RCC 7860 (cell line): ENCODE measurements at regions not wholly inside any gene's neighbourhood (a gene's known extent, or its start where the extent isn't known, plus 50 kb on each side); places are given as distances from the start of the nearest gene placed in this dataset.
A peak's percentile ranks its signal among the peaks of the same experiment; 100 is the strongest.
"Not testable (repeated sequence)": the region's sequence is repeated elsewhere in the genome, so short reads cannot be mapped to it uniquely, and the experiment has no call there.

ENCODE experiments used
- DNase-seq: peaks from one replicate; pipeline ENCODE4 v3.0.0-alpha.2; 2015; ENCODE audit warnings: low spot score
- FAIRE-seq: peaks from 2 replicates; lab custom pipeline; 2012; peaks lifted over from hg19 to GRCh38; lab: Jason Lieb, UNC

DNA sequence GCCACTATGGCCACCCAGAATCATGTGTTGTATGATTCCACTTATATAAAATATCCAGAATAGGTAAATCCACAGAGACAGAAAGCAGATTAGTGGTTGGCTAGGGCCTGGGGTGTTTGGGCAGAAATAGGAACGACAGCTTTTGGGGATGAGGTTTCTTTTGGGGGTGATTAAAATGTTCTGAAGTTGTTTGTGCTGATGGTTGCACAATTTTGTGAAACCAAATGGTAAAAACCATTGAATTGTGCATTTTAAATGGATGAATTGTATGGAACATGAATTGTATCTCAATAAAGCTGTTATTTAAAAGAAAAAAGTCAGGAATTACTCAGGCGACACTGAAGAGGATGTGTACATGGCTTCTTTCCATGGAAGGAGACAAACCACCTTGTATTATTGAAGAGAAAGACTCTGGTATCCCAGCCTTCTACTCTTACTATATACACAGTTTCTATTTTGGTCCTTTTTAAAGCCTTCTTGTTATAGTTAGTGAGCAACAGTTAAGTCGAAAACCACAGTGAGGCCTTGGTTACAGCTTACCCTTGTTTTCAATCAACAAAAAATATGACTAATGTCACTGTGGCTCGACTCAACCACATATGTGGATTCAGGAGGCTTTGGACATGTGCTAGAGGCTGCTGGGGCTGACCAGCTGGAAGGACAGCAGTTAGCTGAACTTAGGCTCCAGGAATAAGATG lies 57.1 kb upstream of the KMT2E start:
- FAIRE-seq (peak; percentile 87), DNase-seq (peak; percentile 92)

DNA sequence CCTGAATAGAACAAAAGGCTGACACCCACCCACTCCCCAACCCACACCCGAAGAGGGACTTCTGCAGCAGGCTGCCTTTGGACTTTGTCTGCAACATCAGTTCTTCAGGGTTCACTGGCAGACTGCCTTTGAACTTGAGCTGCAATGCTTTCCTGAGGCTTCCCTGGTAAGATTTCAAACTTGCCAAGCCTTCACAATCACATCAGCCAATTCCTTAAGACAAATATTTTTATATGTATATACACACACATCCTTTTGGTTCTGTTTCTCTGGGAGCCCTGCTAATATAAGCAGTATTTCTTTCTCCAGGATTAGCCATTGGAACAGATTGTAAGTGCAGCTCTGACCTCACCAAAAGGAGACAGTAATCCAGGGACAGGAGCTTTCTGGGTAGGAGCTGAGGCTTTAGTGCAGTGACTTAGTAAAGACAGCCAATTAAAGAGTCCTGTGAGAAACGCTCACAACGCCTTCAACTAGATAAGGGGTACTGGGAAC lies 55.6 kb upstream of the KMT2E start:
- no peak for DNase-seq
- FAIRE-seq, result no peak

DNA sequence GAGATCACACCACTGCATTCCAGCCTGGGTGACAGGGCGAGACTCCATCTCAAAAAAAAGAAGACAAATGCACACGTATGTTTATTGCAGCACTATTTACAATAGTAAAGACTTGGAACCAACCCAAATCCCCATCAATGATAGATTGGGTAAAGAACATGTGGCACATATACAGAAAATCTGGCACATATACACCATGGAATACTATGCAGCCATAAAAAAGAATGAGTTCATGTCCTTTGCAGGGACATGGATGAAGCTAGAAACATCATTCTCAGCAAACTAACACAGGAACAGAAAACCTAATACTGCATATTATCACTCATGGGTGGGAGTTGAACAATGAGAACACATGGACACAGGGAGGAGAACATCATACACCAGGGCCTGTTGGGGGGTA lies 54.5 kb upstream of the KMT2E start:
- FAIRE-seq, result not testable (repeated sequence)

DNA sequence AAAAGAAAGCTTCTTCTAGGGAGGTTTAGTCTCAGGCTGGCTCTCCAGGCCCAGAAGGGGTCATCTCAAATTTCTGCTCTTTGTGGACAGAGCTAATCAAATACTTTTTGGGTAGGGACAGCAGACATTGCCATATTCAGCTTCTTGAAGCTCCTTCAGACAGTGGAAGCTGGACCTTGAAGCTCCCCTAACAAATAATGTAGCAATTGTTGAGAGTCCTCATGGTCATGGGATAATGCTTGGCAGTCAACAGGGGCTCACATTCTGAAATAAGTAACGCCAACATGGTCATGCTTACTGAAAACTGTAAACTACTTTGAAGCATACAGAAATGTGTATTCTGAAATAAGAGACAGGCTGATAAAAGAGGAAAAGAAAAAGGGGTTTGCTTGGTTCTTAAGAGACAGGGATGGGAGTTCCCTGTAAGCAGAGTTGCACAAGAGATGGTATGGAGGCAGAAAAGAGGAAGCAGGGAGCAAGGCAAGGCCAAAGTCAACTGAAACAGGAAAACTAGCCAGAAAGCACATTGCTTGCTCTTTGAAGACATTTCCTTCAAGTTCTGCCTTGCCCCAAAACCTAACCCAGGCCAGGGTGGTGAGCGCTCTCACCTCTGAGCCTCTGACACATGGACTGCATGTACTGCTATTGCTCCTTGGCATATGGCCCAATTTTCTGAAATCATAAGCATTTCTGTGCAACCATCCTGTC lies 53.1 kb upstream of the KMT2E start:
- no peak for DNase-seq

More for the DNA sequence above, 54.5 kb upstream of the KMT2E start:
- DNase-seq, result not testable (repeated sequence)

DNA sequence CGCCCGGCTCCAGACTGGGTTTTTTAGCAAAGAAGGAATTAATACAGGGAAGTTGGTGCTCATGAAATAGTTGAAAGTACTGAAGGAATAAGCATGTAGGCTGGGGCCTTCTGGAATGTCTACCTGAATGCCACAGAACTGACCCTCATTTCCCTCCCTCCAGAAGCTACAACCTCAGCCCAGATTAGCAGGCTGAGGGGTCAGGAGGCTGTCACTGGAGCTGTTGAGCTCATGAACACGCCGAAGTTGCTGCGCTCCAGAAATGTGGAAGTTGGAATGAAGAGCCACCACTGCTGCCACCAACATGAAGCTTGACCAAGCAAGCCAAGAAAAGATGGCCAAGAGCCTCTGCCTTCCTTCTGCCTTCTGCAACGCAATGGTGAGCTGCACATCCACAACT lies 52.2 kb upstream of the KMT2E start:
- FAIRE-seq, result no peak

More for the DNA sequence above, 53.1 kb upstream of the KMT2E start:
- no peak for FAIRE-seq

DNA sequence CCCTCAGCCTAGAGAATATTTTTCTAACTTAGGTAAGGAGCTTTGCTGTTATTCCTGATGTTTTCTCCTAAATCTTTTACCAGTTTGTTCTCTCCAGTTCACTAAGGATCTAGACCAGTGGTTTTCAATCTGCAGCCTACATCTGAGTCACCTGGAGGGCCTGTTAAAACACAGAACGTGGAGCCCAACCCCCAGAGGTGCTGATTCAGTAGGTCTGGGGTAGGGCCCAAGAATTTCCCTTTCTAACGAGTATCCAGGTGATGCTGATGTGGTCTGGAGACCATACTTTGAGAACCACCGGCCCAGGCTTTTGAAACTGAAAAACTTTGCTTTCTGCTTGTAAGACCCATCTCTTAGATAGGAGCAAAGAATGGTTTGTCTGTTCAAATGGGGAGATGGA lies 51.2 kb upstream of the KMT2E start:
- DNase-seq (peak; percentile 33), FAIRE-seq (no peak)

More for the DNA sequence above, 52.2 kb upstream of the KMT2E start:
- no peak for DNase-seq

DNA sequence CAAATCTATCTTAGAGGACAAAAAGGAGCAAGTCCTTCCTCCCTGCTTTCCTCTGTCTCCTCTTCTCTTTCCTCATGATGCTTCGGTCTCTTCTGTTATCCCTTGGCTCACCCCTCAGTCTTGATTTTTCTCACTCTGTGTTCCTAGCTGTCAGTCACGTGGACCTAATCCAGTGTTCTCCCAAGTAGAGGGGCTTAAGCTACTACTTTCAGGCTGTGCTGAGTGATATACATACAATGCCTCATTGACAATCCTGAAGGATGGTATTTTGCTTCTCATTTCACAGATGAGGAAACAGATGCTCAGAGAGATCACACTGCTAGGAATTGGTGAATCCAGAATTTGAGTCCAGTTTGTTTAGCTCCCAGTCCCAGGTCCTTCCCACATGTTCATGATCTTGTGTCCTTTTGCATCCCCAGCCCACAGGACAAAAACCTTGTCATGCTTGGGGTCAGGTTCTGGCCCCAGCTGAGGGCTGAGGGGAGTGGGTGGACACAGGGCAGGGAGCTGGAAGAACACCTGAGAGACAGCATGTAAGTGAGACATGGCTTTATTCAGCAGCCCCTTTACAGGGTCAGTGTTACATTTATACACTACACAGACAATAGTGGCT lies 50.5 kb upstream of the KMT2E start:
- DNase-seq, result no peak
- no peak for FAIRE-seq

DNA sequence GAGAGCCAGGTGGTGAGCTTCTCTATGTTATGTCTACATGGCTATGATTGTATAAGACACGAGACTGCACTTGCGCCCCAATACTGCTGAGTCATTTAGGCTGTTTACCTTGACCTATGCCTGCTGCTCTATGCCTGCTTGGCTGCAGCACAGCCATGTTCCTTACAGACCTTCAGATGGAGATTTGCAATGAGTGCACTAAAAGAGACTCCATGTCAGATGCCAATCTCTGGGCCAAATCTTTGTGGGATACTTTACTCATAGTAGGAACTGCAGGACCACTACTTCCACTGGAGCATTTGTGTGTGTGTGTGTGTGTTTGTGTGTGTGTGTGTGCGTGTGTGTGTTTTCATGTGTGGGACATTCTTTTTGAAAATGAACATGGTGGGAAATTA lies 50.0 kb upstream of the KMT2E start:
- DNase-seq, result no peak
- FAIRE-seq, result no peak
